NCI-H128 (cell line): ENCODE measurements at regions not wholly inside any gene's neighbourhood (a gene's known extent, or its start where the extent isn't known, plus 50 kb on each side); places are given as distances from the start of the nearest gene placed in this dataset.
"Not testable (repeated sequence)": the region's sequence is repeated elsewhere in the genome, so short reads cannot be mapped to it uniquely, and the experiment has no call there.

Source experiments
- DNase-seq: peaks from one replicate; lab custom pipeline; 2025; ENCODE audit not compliant: unreplicated experiment; lab: John Stamatoyannopoulos, UW

DNA sequence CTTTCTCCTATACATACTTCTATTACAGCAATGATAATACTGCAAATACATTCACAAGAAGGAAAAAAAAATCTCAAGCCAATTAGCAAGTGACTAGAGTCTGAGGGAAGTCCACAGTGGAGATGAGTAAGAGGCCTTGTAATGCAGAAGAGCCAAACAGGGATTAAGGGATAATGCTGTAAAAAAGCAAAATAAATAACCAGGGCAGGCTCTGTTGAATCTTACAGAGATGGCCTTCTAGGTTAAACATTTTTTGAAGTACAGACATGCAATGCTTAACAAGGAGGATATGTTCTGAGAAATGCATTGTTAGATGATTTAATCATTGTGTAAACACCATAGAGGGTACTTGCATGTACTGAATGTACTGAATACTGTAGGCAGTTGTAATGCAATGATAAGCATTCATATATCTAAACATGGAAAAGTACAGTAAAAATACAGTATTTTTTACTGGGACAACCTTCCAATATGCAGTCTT, 122.1 kb upstream of the RMDN2 start:
- DNase-seq: no peak

DNA sequence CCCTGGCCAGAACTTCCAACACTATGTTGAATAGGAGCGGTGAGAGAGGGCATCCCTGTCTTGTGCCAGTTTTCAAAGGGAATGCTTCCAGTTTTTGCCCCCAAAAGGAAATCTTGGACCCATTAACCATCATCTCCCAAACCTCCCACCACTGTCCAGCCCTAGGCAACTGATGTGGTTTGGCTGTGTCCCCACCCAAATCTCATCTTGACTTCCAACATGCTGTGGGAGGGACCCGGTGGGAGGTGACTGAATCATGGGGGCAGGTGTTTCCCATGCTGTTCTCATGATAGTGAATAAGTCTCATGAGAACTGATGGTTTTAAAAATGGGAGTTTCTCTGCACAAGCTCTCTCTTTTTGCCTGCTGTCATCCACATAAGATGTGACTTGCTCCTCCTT, 119.1 kb upstream of the RMDN2 start:
- not testable (repeated sequence) for DNase-seq

DNA sequence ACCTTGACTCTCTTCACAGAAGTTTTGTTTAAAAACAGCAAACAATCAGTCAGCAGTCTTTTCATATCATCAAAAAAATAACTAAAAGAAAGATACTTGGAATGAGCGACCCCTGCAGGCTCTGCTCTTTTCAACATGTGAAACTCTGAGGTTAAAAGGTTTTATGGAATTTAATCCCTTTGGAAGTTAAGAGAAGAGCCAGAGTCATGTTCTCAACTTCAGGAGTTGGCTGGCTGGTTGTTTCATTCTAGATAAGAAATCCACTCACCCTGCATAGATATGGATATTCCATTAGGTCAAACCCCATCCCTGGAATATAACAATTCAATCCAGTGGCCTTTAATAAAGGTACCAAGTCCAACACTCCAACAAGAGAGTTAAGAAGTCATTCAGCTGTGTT, 115.6 kb upstream of the RMDN2 start:
- no peak for DNase-seq

DNA sequence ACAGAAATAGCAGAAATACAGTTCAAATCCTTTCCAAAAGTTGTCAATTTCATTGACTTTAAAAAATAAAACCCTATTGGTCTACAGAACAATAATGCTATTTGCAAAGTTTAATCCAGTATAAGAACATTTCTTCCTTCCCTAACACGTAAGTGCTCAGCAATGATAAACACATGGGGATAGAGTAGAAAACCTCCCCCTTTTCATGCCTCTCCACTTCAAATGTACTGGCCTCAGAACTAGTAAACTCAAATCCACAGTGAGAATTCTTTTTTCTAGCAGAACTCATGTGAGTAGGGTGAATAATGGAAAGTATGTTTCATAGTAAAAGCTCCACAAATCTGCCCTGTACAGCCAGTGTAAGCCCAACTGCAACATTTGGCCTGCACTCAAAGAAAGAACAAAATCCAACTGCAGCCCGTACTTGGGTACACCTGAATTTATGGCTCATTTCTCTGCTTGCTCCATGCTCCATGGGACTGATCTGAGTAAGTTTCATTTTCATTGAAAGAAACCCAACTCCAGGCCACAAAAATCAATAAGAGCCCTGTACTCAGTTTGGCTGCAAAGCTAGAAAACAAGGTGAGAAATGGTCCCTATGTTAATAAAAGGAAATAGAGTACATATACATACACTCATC, 115.0 kb upstream of the RMDN2 start:
- DNase-seq: no peak

DNA sequence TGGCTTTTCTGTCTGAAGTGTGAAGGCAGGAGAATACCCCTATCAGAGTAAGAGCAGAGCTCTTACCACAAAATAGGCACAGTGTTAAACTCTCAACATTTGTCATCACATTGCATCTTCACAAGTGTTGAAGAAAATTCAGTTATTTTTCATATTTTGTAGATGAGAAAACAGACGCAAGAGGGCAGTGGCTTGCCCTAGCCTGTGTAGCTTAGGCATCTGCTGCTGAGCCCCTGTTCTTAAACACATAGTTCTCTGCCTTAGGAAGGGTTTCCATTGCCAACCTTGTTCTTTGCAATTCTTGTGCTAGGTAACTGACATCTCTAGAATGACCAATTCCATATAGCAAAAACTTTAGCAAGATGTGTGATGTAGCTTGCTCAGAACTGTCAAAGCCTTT, 112.7 kb upstream of the RMDN2 start:
- no peak for DNase-seq

DNA sequence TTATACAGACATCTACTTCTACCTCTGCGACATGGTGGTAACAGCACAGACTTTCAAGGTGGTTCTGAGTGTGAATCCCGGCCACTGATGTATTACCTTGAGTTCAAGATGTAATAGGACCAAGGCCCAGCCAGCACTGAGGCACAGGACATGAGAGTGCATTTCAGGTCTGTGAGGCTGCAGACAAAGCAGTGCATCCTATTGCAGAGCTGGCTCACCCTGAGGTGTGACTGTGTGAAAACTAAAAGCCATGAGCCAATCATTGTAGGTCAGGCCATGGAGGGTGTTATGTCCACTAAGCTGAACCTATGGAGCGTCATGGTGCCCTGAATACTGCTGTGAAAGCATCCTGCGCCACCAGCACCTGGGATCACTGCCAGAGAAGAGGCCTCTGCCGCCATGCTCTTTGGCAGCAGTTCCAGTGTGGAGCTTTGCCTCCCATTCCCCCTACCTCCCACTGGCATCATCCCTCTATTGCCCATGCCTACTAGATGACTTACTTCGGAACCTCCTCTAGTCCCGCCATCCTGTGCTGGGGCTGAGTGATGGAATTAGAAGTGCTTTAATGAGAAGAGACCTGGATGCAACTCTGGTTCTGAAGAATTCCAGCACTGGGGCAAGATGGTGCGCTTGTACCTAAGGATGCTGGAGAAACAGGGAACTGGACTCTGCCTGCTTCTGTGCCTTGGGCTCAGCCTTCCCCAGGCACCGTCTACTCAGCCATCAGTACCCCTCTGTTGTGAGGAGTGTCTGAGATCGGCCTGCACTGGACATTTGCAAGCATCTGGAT, 112.0 kb upstream of the RMDN2 start:
- no peak for DNase-seq

DNA sequence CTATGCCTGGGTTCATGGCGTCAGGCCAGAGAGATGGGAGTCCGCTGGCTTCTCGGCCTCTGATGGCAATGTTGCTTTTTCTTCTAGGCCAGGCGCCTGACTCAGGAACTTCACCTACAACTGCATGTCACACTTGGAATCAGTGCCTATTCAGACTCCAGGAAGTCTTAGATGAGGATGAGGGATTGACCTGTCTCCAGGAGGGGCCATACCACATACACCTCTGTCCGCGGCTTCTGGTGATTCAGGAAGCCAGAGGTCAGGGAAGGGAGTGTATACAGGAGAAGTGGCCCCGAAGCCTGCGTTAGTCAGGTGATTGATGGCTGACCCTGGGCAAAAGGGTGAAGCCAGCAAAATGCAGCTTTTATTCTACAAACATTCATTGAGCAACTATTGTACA, 109.1 kb upstream of the RMDN2 start:
- DNase-seq: no peak

DNA sequence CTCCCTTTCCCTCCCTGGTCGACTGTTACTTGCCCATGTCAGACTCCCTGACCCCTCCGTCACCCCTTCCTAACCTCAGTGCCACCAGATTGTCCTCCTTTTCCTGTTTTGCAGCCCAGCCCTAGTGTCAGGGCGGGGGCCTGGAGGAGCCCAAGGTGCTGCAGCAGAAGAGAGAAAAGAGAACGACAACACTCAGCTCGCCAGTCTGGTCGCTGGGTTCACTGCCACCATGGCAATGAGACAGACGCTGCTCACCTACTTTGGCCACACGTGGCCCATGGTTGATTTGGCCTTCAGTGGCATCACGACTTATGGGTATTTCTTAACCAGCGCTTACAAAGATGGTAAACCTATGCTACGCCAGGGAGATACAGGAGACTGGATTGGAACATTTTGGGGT, 108.4 kb upstream of the RMDN2 start:
- DNase-seq: no peak

DNA sequence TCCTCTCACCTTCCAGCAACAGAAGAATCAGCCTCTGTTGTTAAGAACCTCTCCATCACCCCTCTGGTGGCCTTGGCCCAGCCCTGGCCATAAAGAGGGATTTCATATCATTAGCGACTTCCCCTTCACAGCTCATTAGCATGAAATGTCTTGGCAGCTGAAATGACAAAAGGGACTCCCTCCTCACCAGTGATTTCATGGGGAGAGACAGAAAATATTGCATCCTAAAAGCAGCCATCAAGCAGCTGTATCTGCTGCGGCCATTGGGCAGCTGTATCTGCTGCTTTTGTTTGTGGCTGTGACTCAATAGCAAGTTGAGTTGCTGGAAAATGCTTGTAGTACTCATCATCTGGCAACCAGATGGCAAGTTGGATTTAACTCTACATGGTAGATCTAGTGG, 105.9 kb upstream of the RMDN2 start:
- DNase-seq: no peak

DNA sequence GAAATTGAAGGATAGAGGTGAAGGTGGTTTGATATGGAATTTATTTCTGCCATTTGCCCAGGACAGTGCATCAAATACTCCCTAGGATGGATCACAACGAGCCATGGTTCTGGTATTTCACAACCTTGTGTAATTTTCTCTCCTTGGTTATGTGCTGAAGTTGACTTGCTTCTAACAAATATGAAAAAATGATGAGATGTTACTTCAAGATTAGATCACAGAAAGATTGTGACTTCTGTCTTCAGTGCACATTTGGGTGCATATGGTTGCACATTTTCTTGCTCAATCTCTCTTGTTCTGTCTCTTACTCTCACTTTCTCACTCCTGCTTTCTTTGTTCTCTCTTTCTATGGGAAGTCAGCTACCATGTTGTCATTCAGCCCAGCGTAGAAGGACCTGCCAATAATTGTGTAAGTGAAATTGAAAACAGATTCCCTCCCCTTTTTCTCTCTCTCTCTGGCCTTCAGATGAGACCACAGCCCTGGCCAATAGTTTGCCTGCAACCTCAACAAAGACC, 104.6 kb upstream of the RMDN2 start:
- no peak for DNase-seq

DNA sequence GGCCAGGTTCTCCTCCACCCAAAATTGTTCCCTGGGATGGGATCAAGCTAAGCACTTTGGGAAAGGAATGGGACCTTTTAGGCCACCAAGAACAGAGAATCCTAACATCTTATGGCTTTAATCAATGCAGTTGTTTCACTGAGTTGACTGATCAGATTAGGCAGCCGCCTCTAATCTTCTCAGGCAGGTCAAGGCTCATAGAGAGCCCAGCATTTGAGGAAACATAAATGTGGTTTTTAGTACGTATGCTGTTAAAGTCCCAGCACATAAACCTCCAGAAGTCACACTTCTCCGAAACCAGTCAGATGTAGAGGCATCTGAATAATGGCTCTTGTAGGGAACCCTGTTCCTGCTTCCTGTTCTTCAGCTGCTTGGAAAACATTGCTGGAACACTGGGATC, 99.5 kb upstream of the RMDN2 start:
- DNase-seq: no peak

DNA sequence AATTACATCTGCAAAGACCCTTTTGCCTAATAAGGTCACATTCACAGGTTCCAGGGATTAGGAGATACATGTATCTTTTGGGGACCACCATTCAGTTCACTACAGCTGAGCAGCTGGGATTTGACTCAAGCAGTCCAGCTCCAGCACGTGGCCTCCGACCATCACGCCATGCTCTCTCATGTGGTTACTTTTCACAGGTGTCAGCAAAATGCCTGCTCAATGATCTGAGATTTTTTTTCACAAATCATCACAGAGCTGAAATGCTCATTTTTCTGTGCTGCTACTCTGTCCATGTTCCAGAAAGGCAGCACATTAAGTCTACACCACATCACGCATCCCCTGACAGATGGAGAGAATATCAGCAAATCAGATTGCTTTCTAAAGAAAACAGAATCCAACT, 98.5 kb upstream of the RMDN2 start:
- DNase-seq: no peak

DNA sequence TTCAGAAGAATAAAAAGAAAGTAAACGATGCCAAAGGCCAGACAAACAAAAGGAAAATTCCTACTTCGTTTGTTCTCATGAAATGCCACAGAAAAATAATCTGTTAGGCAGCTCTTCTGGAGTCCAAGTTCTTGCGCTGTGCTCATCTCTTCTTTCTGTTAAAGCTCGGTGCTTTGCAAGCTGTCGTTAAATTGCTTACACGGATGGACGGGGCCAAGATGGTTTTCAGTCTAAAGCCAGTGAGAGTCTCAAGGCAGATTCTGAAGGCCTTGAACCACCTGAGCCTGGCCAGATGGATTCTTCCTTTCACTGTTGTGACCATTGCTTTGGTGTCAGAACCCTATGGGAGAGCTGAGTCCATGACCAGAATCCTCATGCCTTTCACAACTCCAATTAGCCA, 97.6 kb upstream of the RMDN2 start:
- DNase-seq: no peak

DNA sequence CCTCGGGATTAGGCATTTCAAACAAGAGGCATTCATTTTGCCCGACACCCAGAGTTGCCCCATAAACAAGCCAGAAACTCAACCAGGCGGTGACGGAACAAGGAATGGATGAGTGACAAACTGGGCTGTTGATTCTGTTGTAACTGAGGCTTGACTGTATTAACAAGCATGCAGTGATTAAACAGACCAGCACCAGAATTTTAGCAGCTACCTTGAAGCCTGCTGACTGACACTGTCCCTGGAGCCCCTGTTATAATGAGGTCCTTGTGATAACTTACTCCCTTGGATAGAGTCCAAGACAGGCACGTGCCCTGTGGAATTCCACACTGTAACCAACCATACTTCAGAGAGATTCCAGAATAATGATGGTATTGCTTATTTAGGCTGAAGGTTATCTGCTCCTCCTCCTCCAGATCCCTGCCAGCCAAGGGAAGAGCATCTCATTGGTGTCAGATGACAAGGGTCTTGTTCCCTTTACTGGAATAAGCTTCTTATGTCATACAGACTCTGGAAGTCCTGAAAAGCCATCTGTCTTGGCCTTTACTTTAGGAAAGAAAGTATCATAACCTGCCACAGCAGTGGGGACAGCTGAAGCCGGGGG, 97.1 kb upstream of the RMDN2 start:
- DNase-seq: peak; percentile 7

DNA sequence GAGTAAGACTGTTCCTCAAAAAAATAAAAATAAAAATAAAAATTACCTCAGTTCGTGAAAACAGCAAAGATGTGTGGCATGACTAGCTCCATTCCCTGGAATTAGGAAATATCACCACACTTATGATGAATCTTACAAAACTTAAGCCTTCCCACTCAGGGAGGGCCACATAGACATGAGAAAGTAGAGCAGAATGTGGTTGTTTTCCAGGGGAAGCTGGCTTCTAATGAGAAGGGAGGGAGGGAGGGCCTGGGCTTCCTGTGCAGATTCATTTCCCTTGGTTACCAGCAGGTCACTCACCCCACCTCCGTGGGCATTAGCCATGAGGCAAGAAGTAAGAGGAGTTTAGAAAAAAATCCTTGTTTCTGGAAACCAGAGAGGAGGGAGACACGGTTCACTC, 95.9 kb upstream of the RMDN2 start:
- no peak for DNase-seq

DNA sequence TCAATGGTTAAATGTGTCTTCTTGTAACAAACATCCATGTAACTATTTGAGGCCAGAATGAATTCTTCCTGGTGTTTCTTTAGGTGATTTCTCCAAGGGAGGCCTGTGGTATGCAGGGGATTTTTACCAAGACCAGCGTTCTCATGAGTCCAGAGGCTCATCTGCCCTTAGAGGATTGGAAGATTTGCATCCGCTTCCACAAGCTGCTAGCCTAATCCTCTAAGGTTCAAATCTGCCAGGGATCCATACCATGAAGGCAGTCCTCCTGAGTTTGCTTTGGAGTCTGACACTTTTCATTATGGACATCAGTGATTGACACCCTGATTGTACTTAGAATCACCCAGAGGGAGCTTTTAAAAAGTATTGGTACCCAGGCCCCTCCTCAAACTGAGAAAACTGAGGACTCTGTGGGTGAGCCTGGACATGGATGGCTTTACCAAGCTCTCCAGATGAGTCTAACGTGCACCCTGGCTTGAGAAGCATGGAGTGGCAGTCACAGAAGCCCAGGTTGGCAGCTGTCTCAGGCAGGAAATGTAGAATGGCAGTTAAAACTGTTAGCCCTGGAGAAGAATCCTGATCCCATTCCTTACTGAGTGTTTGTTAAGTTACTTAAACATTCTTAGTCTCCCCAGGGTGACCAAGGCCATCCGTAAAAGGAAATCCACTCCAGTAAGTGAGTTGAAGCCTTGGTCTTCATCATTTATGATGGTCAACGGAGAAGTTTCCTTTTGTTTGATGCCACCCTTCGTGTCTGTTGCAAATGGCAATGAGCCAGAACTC, 95.3 kb upstream of the RMDN2 start:
- DNase-seq: no peak

DNA sequence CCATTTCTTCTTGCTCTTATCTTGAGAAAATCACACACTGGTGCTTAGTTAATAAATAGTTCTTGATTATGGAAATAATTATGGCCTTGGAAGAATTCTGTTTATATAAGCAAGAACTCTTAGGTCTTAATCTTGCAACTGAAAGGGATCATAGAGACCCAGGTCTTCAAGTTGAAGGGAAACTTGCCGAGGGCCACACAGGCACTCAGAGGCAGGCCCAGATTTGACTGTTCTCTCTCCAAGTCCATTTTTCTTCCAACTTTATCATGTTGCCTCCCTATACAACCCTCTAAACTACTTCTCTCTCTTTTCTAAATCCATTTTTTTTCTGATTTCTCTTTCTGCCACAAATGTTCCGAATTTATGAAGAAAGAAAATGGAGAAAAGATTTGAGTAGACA, 94.5 kb upstream of the RMDN2 start:
- DNase-seq: no peak

DNA sequence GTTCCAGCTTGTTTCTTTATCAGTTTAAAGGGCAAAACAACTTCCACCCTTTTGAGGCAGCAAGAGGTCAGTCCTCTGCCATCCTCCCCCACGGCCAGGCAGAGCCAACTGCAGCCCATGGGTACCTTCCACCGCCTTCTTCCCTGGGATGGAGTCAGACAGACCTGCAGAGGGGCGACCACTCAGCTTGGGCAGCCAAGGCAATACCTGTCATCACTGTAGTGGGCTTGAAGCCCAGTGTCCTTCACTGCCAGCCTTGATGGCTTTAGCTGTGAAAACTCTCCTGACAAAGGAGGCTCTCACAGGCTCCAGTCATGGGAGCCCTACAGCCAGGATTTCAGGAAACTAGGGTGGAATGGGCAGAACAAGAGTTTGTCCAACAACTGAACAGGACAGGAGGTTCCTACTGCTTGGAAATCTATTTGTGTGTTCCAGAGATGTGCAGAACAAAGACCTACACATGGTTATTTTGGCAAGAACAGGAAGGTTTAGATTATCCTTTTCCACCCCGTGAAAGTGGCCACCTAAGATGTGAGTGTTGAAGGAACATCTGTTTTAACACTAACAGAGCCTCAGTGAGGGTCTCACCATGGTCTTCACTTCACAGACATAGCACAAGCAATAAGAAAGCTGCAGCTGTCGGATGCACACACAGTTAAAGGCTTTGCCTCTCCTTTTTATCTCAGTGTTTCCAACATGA, 93.9 kb upstream of the RMDN2 start:
- DNase-seq: no peak

DNA sequence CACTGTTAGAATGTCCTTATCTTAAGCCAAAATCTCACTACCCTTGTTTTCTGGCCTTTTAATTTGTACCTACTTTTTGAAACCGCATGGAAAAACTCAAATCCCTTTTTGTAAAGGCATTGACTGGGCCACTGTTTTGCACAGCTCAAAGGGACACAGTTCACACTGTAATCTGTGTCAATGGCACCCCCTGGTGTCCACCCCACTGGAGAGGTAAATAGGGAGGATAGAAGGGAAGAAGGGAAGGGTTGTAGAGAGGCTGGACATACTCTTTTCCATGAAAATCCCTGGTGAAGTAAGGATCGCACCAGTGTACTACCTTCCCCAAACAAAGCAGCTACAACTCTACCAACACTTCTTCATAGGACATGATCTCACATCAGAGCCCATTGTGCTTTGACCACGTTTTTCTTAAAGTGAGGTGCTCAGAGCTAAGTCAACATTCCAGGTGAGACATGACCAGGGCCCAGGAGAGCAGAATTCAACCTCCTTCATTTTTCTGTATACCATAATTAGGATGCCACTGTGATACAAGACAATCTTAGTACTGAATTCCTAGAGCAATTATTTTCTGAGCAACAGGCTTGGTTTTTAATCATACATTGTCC, 92.4 kb upstream of the RMDN2 start:
- DNase-seq: peak; percentile 72

DNA sequence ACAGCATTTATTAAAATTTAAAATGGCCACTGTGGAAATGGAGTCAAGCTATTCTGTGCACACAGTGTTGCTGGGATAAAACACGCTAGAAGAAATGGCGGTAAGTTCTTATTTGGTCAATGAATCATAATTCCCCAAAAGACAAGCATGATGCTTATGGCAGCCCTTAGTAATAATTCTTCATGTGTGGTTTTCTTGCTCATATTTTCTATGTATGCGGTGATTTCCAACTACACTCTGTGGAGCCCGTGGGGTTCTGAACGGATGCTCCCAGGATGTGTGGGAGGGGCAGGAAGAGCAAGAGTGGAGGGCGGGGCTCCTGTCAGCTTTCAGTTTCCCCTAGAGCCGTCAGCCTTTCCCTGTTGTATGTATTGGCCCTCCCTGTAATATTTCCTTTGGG, 91.7 kb upstream of the RMDN2 start:
- no peak for DNase-seq
